ENCODE measurements at regions not wholly inside any gene's neighbourhood (a gene's known extent, or its start where the extent isn't known, plus 50 kb on each side); places are given as distances from the start of the nearest gene placed in this dataset.

- DNase-seq = no peak
Observed at GRCh38 chr3:174675406-174675805, 183.7 kb upstream of the NAALADL2 start.

DNA sequence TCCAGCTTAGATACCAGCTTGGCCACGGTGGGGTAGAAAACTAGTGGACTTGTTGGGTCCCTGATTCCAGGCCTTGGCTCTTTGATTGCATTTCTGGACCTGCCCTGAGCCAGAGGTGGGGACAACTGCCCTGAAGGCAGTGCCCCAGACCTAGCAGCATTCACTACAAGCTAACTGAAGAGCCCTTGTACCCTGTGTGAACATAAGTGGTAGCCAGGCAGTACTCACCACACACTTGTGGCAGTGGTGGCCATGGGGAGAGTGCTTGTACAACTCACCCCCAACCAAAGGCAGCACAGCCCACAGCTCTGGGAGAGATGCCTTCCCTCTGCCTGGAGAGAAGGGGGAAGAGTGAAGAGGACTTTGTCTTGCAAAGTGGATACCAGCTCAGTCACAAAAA lies 177.3 kb upstream of the NAALADL2 start:
- no peak for DNase-seq

DNA sequence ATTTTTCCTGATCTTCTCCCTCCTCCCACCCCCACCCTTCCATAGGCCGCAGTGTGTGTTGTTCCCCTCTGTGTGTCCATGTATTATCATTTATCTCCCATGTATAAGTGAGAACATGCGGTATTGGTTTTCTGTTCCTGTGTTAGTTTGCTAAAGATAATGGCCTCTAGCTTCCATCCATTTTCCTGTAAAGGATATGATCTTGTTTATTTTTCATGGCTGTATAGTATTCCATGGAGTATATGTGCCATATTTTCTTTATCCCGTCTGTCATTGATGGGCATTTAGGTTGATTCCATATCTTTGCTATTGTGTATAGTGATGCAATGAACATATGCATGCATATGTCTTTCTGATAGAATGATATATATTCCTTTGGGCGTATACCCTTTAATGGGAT lies 173.3 kb upstream of the NAALADL2 start:
- DNase-seq = no peak

- no peak for DNase-seq
Observed at GRCh38 chr3:174697310-174697709, 161.8 kb upstream of the NAALADL2 start.

DNA sequence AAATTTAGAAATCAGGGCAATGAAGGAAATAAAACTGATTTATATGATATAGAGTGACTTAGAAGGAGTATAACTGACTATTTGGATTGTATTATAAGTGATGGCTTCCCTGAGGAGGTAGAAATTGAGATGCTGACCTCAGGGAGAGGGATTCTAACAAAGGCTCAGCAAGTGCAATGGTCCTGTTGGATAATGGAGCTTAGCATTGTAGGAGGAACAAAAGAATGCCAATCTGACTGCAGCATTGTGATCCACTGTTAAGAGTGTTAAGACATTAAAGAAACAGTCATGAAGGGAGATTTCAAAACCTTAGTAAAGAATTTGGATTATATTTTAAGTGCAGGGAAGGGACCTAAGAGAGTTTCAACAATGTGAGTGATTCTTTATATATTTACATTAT lies 158.4 kb upstream of the NAALADL2 start:
- DNase-seq = no peak

DNA sequence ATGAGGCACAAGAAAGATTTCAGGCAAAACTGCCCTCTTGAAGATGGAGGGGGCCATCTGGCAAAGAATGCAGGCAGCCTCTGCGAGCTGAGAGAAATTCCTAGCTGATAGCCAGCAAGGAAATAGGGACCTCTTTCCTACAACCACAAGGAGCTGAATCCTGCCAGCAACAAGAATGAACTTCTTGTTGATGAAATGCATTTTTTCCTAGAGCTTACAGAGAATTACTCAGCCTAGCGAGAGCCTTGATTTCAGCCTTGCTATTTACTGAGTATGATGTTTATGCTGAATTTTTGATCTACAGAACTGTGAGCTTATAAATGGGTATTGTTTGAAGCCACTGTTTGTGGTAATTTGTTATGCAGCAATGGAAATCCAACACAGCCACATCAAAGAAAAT lies 148.5 kb upstream of the NAALADL2 start:
- no peak for DNase-seq

DNA sequence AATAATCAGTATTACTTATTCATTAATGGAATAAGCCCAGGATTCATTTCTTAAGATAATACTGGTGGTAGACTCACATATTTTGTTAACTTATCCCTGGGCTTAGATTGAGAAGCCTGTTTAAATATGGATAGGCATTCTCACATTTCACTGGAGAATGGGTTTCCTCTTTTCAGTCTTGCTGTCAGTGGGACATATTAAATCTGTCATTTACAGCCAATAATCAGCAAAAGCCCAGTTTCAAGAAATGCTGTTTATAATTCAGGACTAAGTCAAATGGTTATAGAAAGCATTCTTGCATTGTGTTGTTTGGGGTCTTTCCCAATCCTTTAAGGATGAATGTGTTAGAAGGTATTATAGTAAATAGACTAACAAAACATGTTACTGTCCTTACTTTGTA lies 143.7 kb upstream of the NAALADL2 start:
- DNase-seq = no peak

DNA sequence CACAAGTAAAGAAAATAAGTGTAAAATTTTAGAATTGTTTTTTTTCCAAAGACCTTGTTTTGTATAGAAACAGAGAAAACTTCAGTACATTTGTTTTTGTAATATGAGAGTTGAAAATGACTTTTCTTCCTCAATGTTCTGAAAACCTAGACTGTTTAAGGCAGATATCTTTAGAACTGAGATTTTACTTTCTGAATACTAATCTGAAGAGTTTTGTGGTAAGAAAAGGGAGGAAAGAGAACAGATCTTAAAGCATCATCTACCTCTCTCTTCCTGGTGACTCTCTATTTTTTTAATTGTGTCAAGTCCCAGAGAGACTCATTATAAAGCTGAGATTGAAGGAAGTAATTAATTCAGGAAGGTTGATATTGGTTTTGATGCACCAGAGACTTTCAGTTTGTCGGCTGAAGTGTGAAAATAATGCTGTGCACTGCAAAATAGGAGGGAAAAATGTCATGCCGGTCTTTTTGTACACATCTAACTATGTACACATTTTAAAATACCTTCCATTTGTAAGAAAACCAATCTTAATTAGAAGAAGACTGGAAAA lies 142.1 kb upstream of the NAALADL2 start:
- DNase-seq = no peak

DNA sequence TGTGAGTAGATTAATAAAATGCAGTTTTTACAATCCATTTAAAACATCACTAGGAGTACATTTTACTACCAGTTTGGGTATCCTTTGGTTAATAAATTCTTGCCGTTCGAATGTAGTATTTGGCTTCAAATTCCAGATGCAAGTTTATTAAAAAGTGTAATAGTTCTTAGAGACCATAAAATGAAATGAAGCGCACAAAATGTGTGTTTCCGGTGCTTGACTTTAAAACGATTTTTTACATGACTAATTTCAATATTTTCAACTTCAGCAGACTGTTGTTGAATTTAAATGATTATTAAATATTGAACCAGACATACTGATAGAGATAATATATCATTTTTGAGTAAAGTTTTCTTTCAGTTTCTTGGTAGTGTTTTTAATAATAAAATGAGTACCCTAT lies 138.4 kb upstream of the NAALADL2 start:
- no peak for DNase-seq

GRCh38 chr3:174725303-174725702 lies 133.8 kb upstream of the NAALADL2 start:
- DNase-seq = no peak

GRCh38 chr3:174737966-174738365 lies 121.2 kb upstream of the NAALADL2 start:
- DNase-seq = no peak

DNA sequence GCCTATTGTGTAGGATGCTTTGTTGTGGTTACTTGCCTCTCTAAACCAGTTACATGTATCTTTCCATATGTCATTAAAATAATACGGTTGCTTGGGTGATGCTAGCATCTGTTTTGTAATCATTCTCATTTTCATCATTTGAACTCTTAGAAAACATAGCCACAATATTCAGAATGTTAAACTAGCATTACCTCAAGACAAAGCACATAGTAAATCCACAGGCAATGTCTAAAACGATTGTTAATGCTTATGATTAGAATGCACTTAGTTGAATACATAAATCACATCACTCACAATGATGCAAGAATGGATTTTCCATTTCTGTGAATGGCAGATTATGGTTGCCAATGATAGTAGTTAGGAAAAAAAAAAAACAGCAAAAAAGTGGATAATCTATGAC lies 110.0 kb upstream of the NAALADL2 start:
- DNase-seq = no peak

DNA sequence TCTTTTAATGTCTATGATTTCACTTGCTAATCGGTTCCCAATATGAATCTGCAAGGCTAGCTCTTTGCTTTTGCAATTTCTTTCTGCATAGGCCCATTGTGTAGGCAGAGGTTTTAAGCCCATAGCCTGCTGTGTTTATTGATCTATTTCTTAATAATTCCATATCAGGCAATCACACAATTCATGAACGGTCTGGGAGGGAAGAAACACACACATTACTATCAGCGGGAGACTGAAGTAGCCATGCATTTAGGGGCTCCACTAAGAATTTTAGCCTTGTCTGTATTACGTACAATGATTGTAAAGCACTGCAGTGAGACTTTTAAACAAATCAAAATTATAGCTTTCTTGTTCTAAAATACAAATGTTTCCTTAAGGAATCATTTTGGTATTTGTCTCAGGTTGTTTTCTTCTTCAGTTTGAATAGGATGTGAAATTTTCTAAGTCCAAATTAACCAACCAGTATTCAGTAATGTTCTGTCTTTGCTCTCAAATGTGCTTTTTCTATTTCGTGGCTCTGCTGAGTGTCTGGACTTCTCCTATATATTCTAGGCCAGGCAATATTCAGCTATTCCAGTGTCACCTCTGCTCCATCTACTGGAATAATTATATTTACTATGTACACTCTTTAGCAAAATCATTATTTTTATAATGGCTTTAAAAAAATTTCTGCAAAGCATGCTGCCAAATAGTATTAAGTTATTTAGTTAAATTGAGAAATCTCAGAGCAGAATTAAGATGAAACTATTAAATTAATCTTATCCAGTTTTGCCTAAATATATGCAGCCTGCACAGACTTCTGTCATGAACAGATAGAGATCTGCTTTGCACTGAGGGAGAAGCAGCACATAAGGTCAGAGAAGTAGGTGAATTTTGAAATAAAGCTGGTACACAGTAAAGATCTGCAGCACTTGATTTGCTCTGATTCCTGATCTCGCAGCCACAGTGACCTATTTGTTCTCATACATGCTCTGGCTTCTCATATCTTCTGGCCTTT lies 103.0 kb upstream of the NAALADL2 start:
- DNase-seq = no peak

DNA sequence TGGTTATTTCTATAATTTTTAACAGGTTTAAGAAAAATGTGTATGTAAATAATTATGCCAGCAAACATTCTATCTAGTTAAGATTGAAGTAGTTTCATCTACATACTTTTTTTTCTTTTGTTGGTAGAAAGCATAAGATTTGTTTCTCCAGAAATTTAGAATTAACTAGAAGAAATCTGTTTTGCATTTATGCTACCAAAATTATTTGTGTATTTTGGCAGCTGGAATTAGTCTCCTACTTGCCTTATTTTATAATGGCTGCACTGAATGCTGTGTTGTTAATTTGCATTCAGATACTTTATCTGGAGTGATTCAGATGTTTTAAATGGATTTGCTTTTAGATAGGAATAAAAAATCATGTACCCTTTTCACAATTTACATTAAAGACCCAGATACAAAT lies 100.2 kb upstream of the NAALADL2 start:
- DNase-seq = no peak

DNA sequence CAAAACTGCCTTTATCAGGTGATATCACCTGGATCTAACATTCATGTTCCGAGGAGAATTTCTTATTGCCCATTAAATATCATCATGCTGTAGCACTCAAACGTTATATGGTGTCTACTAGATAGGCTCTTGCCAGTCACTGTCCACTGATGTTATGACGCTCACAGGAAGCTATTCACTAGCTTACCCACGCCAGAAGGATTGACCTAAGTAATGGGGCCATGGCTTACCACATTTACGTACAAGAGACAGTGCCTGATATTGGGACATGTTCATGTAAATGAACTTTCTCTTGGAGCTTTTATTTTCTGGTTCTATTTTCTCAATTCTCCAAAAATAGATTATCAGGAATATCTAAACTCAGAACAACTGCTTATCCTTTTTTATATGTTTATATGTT lies 91.7 kb upstream of the NAALADL2 start:
- no peak for DNase-seq

- no peak for DNase-seq
Observed at GRCh38 chr3:174767853-174768382, 91.2 kb upstream of the NAALADL2 start.

DNA sequence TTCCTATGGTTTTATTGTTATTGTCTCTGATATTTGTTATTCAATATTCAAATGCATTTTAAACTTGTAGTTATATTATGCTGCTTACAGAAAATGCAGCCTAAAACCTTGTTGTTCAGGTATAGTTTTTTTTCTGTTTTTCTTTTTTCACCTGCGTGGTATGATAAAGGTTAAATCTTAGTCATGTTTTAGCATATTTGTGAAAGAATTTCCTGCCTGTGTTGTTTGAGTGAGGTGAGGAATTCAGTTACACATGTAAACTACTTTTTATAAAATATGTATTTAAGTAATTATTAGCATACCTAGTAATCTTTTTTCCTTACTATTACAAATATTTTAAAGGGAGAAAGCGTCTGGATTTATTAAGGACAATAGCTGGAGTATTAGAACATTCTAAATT lies 90.0 kb upstream of the NAALADL2 start:
- DNase-seq = no peak

DNA sequence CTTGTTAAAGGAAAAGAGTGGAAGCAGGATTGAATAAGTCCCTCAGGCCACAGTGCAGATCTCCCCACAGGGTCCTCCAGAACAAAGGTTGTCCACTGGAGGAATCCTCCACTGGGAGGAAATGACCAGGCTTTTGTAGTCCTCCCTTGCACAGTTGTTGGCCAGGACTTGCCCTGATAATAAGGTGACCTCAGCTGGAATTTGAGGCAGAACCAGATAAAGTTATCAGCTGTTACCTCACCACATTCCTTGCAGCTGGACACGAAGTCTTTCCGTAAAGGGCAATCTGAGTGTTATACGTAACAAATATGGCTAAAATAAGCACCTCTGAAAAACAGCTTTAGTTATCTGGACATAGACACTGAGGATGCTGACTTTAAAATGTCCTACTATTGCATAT lies 83.5 kb upstream of the NAALADL2 start:
- DNase-seq = no peak

DNA sequence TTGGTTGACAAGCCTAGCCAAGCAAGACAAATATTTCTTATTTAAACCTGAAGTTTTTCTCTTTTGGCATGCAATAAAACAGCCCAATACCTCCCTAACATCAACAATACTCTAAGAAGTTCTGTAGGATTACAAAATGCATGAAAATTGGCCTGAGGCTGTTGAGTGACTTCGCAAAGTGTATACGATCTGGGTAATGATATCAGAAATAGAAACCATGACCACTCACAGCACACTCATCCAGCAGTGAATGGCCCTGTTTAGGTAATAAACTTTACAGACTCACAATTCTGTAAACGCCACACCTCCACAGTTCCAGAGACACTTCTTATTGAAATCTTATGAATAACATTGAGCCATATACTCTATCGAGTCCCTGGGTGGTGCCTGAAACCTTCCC lies 83.0 kb upstream of the NAALADL2 start:
- no peak for DNase-seq

DNA sequence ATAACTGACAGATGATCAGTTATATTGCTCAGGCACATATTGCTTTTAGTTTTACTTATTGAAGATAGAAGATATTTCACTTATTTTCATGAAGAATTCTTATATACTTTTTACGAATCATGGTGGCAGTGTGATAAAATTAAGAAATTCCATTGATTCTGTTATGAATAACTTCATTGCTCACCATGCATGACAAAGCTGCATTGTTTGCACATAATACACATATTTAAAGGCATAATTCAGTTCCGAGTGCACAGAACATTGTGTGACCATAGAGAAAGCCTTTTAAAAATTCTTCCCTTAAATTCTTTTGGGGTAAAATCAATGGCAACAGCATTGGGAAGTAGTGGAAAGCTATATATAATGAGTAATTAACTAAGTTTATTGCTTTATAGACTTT lies 82.5 kb upstream of the NAALADL2 start:
- no peak for DNase-seq

DNA sequence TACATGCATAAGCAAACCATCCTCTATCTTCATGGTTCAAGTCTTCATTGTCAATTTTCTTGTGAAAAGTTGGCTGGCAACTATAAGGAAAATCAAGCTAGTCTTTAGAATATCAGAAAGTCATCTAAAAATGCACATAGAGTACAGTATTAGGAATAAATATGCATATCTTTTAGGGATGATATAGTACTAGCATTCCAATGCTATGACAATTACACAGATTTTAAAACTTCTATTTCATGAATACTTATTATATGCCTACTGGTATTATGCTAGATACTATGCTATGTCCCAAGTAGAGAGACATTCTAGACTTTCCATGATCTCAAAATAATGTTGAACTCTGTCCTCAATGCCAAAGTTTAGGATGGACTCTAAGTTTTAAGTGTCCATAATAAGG lies 81.3 kb upstream of the NAALADL2 start:
- DNase-seq = no peak

GRCh38 chr3:174783502-174783901 lies 75.6 kb upstream of the NAALADL2 start:
- DNase-seq = no peak

- DNase-seq = no peak
Observed at GRCh38 chr3:174784206-174784934, 74.8 kb upstream of the NAALADL2 start.

- no peak for DNase-seq
Observed at GRCh38 chr3:174786825-174787224, 72.3 kb upstream of the NAALADL2 start.
